Mononuclear cell (primary cell): ENCODE measurements at regions not wholly inside any gene's neighbourhood (a gene's known extent, or its start where the extent isn't known, plus 50 kb on each side); places are given as distances from the start of the nearest gene placed in this dataset.
"Not testable (repeated sequence)": the region's sequence is repeated elsewhere in the genome, so short reads cannot be mapped to it uniquely, and the experiment has no call there.

Experiments used
- H3K27me3 ChIP-seq: 2 replicates; pipeline ENCODE4 v1.6.0; 2011; ENCODE audit warnings: low read length, control low read depth; ENCODE audit not compliant: insufficient read depth
- H3K4me1 ChIP-seq: 2 replicates; pipeline ENCODE4 v1.5.1; 2011; ENCODE audit warnings: mild to moderate bottlenecking, low read length, control low read depth; ENCODE audit not compliant: insufficient read depth
- H3K4me3 ChIP-seq: 2 replicates; pipeline ENCODE4 v1.5.1; 2011; ENCODE audit warnings: mild to moderate bottlenecking, low read length, moderate library complexity
- H3K9me3 ChIP-seq: 2 replicates; pipeline ENCODE4 v1.5.1; 2011; ENCODE audit warnings: low read depth, mild to moderate bottlenecking, control low read depth, low read length

GRCh38 chr10:42990721-42991441, 86.0 kb upstream of the RET start:
- no peaks in the 10 kb centered on the region for H3K27me3 ChIP-seq
- H3K9me3 ChIP-seq: no peaks in the 10 kb centered on the region
- no peaks in the 10 kb centered on the region for H3K4me1 ChIP-seq
- H3K4me3 ChIP-seq: no peak overlapping the region

- H3K9me3 ChIP-seq: no peaks in the 10 kb centered on the region
- H3K4me3 ChIP-seq: no peak overlapping the region
- H3K27me3 ChIP-seq: no peaks in the 10 kb centered on the region
These were observed 85.3 kb upstream of the RET start for GRCh38 chr10:42991442-42992098.

GRCh38 chr10:42992156-42992956, 84.5 kb upstream of the RET start:
- Histone ChIP-seq H3K9me3 (no peaks in the 10 kb centered on the region), H3K4me1 (no peaks in the 10 kb centered on the region), H3K4me3 (no peak overlapping the region), H3K27me3 (no peaks in the 10 kb centered on the region)

More at GRCh38 chr10:42991442-42992098, 85.3 kb upstream of the RET start:
- no peaks in the 10 kb centered on the region for H3K4me1 ChIP-seq

GRCh38 chr10:42992957-42993390, 83.9 kb upstream of the RET start:
- Histone ChIP-seq H3K27me3 (no peaks in the 10 kb centered on the region), H3K9me3 (no peaks in the 10 kb centered on the region), H3K4me3 (no peak overlapping the region), H3K4me1 (no peaks in the 10 kb centered on the region)

- H3K9me3 ChIP-seq, H3K4me3 ChIP-seq, H3K4me1 ChIP-seq, H3K27me3 ChIP-seq: not testable (repeated sequence)
These were observed 82.0 kb upstream of the RET start for GRCh38 chr10:42994909-42995308.

GRCh38 chr10:42995537-42995936, 81.3 kb upstream of the RET start:
- H3K4me3 ChIP-seq: no peak overlapping the region
- no peaks in the 10 kb centered on the region for H3K27me3 ChIP-seq
- no peaks in the 10 kb centered on the region for H3K9me3 ChIP-seq
- no peaks in the 10 kb centered on the region for H3K4me1 ChIP-seq

GRCh38 chr10:42996588-42996987, 80.3 kb upstream of the RET start:
- H3K9me3 ChIP-seq: no peaks in the 10 kb centered on the region

GRCh38 chr10:42997151-42997848, 79.6 kb upstream of the RET start:
- Histone ChIP-seq H3K9me3 (no peaks in the 10 kb centered on the region), H3K4me3 (no peak overlapping the region), H3K4me1 (no peaks in the 10 kb centered on the region), H3K27me3 (no peaks in the 10 kb centered on the region)

More at GRCh38 chr10:42996588-42996987, 80.3 kb upstream of the RET start:
- H3K4me1 ChIP-seq: no peaks in the 10 kb centered on the region
- no peaks in the 10 kb centered on the region for H3K27me3 ChIP-seq
- no peak overlapping the region for H3K4me3 ChIP-seq

- Histone ChIP-seq H3K27me3 (no peaks in the 10 kb centered on the region), H3K4me1 (no peaks in the 10 kb centered on the region), H3K4me3 (no peak overlapping the region), H3K9me3 (no peaks in the 10 kb centered on the region)
These were observed 79.1 kb upstream of the RET start for GRCh38 chr10:42997849-42998165.

GRCh38 chr10:42998481-42999384, 78.1 kb upstream of the RET start:
- Histone ChIP-seq H3K9me3 (no peaks in the 10 kb centered on the region), H3K27me3 (no peaks in the 10 kb centered on the region), H3K4me1 (no peaks in the 10 kb centered on the region), H3K4me3 (no peak overlapping the region)

GRCh38 chr10:42999385-43000020, 77.4 kb upstream of the RET start:
- H3K4me1 ChIP-seq: no peaks in the 10 kb centered on the region
- H3K27me3 ChIP-seq: no peaks in the 10 kb centered on the region
- no peak overlapping the region for H3K4me3 ChIP-seq
- H3K9me3 ChIP-seq: no peaks in the 10 kb centered on the region

- Histone ChIP-seq H3K4me1 (no peaks in the 10 kb centered on the region), H3K4me3 (no peak overlapping the region), H3K9me3 (no peaks in the 10 kb centered on the region), H3K27me3 (no peaks in the 10 kb centered on the region)
These were observed 76.9 kb upstream of the RET start for GRCh38 chr10:43000021-43000411.

GRCh38 chr10:43000651-43001426, 76.0 kb upstream of the RET start:
- Histone ChIP-seq H3K27me3 (no peaks in the 10 kb centered on the region), H3K4me1 (no peaks in the 10 kb centered on the region), H3K9me3 (no peaks in the 10 kb centered on the region), H3K4me3 (no peak overlapping the region)
